Chondrocyte (in vitro differentiated cells): ENCODE measurements at regions not wholly inside any gene's neighbourhood (a gene's known extent, or its start where the extent isn't known, plus 50 kb on each side); places are given as distances from the start of the nearest gene placed in this dataset.

Experiments
- DNase-seq: peaks from one replicate; pipeline ENCODE4 v3.0.0; 2021; ENCODE audit warnings: mixed read lengths, low spot score
- H3K27ac Mint-ChIP-seq: one replicate; pipeline ENCODE4 v1.8.0; 2021; ENCODE audit warnings: mild to moderate bottlenecking, moderate library complexity, mixed read lengths; ENCODE audit not compliant: unreplicated experiment
- H3K27me3 Mint-ChIP-seq: 2 replicates; pipeline ENCODE4 v1.8.0; 2021; ENCODE audit warnings: low read depth, mixed read lengths
- H3K36me3 Mint-ChIP-seq: 2 replicates; pipeline ENCODE4 v1.8.0; 2021; ENCODE audit warnings: low read depth, mixed read lengths
- H3K4me1 Mint-ChIP-seq: 2 replicates; pipeline ENCODE4 v1.8.0; 2021; ENCODE audit warnings: low read depth, mild to moderate bottlenecking, mixed read lengths
- H3K4me3 Mint-ChIP-seq: one replicate; pipeline ENCODE4 v1.8.0; 2021; ENCODE audit warnings: mild to moderate bottlenecking, moderate library complexity, mixed read lengths; ENCODE audit not compliant: unreplicated experiment
- H3K9me3 Mint-ChIP-seq: 2 replicates; pipeline ENCODE4 v1.8.0; 2021; ENCODE audit warnings: low read depth, mixed read lengths
- TF ChIP-seq, protein P1 (sequence below): fragments of 200-600 bp; sonication (generic); IDR thresholded peaks from 2 replicates; pipeline ENCODE4 v1.5.0; 2021; ENCODE audit warnings: antibody characterized with exemption, mild to moderate bottlenecking, moderate library complexity

DNA sequence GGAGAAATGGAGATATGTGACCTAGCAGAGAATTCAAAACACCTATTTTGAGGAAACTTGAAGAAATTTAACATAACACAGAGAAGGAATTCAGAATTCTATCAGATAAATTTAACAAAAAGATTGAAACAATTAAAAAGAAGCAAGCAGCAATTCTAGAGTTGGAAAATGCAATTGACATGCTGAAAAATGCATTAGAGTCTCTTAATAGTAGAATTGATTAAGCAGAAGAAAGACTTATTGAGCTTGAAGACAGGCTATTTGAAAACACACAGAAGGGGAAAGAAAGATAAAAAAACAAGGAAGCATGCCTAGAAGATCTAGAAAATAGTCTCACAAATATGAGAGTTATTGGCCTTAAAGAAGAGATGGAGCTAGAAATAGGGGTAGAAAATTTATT, 87.8 kb upstream of the SLC1A1 start:
- Mint-ChIP-seq H3K4me1 (peaks cover 7% of the 10 kb centered on the region), H3K36me3 (peaks cover 21% of the 10 kb centered on the region), H3K27ac (no peak overlapping the region), H3K27me3 (no peaks in the 10 kb centered on the region), H3K9me3 (peaks cover 43% of the 10 kb centered on the region), H3K4me3 (no peak overlapping the region)
- TF ChIP-seq, protein P1, sequence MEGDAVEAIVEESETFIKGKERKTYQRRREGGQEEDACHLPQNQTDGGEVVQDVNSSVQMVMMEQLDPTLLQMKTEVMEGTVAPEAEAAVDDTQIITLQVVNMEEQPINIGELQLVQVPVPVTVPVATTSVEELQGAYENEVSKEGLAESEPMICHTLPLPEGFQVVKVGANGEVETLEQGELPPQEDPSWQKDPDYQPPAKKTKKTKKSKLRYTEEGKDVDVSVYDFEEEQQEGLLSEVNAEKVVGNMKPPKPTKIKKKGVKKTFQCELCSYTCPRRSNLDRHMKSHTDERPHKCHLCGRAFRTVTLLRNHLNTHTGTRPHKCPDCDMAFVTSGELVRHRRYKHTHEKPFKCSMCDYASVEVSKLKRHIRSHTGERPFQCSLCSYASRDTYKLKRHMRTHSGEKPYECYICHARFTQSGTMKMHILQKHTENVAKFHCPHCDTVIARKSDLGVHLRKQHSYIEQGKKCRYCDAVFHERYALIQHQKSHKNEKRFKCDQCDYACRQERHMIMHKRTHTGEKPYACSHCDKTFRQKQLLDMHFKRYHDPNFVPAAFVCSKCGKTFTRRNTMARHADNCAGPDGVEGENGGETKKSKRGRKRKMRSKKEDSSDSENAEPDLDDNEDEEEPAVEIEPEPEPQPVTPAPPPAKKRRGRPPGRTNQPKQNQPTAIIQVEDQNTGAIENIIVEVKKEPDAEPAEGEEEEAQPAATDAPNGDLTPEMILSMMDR, result no peak
- no peak for DNase-seq

DNA sequence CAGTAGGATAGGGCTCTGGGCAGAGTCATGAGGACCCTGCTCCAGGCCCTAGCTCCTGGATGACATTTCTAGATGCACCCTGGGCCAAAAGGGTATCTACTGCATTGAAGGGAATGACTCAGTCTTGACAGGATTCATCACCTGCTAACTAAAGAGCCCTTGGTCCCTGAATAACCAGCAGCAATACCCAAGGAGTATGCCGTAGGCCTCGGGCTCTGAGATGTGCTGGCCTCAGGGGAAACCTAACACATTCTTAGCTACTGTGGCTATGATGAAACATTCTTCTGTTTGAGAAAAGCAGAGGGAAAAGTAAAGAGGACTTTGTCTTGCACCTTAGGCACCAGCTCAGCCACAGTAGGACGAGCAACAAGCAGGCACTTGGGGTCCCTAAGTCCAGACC, 89.5 kb upstream of the SLC1A1 start:
- Mint-ChIP-seq H3K4me3 (no peak overlapping the region), H3K36me3 (peaks cover 18% of the 10 kb centered on the region), H3K27me3 (no peaks in the 10 kb centered on the region), H3K4me1 (peaks cover 7% of the 10 kb centered on the region), H3K9me3 (peaks cover 30% of the 10 kb centered on the region), H3K27ac (no peak overlapping the region)
- DNase-seq, result no peak
- TF ChIP-seq, protein P1, result no peak

DNA sequence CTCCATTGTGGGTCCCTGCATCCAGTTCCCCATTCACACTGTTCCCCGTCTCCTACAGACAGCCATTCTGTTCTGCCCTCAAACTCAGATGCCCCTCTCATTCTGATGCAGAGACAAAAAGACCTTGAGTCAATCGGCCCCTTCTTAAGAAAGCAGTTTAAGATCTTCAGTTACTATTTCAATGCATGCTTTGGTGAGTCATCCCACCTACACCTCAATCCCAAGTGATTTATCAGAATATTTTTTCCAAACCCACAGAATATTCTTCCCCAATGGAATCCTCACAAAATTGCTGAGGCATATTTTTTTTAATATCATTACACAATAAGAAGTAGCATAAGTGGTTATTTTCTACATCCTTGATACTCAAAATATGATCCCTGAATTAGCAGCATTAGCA, 92.4 kb upstream of the SLC1A1 start:
- TF ChIP-seq, protein P1, result no peak
- Mint-ChIP-seq H3K27me3 (no peaks in the 10 kb centered on the region), H3K4me1 (peaks cover 7% of the 10 kb centered on the region), H3K9me3 (peaks cover 10% of the 10 kb centered on the region), H3K4me3 (no peak overlapping the region), H3K36me3 (peaks cover 9% of the 10 kb centered on the region), H3K27ac (no peak overlapping the region)
- DNase-seq, result no peak

DNA sequence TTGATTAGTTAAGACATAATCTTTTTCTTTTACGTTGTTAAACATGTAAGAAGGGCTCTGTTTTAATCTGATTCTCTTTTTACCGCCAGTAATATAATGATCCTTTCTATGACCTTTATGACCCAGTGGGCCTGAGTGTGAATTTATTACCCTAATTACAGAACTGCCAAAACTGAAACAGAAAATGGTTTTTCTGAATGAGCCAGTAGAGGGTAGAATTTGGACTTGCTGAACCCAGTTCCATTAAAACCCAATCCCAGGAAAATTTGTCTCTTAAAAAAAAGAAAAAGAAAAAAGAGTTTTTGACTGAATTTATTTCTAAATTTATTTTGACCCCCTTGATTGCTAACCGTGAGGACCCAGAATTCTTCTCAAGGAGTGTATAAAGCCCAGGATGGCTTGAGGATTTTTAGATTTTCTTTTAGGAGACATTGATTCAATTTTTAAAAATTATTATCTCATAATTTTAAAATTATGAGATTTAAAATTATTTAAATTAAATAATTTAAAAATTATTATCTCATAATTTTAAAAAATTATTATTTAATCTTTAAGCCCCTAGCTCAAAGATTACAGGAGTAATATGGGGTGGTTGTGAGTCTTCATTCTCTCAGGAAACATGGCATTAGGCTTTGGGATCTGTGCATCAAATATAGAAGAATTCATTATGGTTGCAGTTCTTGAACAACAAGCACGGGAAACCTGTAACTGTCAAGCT, 94.1 kb upstream of the GLIS3 start:
- Mint-ChIP-seq H3K27me3 (peaks cover 7% of the 10 kb centered on the region), H3K4me1 (peaks cover 7% of the 10 kb centered on the region), H3K36me3 (no peaks in the 10 kb centered on the region), H3K27ac (no peak overlapping the region), H3K9me3 (no peaks in the 10 kb centered on the region), H3K4me3 (no peak overlapping the region)
- no peak for DNase-seq
- TF ChIP-seq, protein P1, result peak; percentile 39

DNA sequence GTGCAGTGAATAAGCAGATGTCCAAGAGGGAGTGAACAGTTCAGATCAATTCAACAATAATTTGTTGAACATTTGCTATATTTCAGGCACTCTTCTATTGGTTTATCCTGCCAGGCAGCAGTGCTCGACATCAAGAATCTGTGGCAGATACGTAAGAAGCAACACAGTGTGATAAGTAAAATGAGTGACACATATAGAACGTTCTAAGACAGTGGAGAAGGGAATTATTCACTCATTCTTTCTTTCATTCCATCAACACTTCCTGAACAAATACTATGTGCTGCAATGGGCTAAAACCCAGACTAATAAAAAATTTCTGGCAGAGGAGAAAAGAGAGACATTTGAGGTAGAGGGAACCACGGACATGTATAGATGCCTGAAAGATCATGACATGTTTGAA, 89.9 kb upstream of the GLIS3 start:
- no peak overlapping the region for H3K27ac Mint-ChIP-seq
- TF ChIP-seq, protein P1, result no peak
- H3K27me3 Mint-ChIP-seq, result peaks cover 10% of the 10 kb centered on the region
- H3K9me3 Mint-ChIP-seq, result no peaks in the 10 kb centered on the region
- peaks cover 3% of the 10 kb centered on the region for H3K4me1 Mint-ChIP-seq
- no peaks in the 10 kb centered on the region for H3K36me3 Mint-ChIP-seq
- no peak overlapping the region for H3K4me3 Mint-ChIP-seq
- DNase-seq, result no peak
